ENCODE measurements at regions not wholly inside any gene's neighbourhood (a gene's known extent, or its start where the extent isn't known, plus 50 kb on each side); places are given as distances from the start of the nearest gene placed in this dataset.

GRCh38 chr7:45239486-45239885 is 81.9 kb downstream of the RAMP3 start:
- TF ChIP-seq CTCF (IDR thresholded peaks at IDR 0.05; ENCODE audit: insufficient read depth, low read length) (no peak), GABPA (IDR thresholded peaks at IDR 0.05; ENCODE audit: low read depth) (no peak), POLR2AphosphoS5 (IDR thresholded peaks at IDR 0.05; ENCODE audit: low read depth) (no peak), REST (IDR thresholded peaks at IDR 0.05; ENCODE audit: insufficient replicate concordance, low read depth) (no peak)
